NCI-H187 treated with DMSO at 0.1 percent for 48 hours (cell line): ENCODE measurements at regions not wholly inside any gene's neighbourhood (a gene's known extent, or its start where the extent isn't known, plus 50 kb on each side); places are given as distances from the start of the nearest gene placed in this dataset.

Source experiments
- DNase-seq: peaks from one replicate; lab custom pipeline; 2025; lab: John Stamatoyannopoulos, UW

DNA sequence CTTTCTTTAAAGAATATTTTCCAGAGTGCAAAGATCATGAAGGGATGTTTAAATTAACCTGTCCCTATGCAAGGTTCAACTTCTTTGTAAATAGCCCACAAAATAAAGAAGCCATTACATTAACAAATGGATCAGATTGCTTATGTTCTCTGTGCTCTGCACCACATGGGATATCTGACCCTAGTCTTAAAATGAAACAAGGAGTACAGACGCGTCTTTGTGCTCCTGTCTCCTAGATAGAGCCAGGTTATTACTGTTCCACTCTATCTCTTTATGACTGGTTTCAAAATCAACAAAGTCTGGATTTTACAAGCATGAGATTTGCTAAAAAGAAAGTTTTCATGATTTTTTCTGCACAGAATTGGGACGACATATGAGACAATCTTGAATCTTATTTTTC is 339.4 kb downstream of the KLF12 start:
- no peak for DNase-seq

DNA sequence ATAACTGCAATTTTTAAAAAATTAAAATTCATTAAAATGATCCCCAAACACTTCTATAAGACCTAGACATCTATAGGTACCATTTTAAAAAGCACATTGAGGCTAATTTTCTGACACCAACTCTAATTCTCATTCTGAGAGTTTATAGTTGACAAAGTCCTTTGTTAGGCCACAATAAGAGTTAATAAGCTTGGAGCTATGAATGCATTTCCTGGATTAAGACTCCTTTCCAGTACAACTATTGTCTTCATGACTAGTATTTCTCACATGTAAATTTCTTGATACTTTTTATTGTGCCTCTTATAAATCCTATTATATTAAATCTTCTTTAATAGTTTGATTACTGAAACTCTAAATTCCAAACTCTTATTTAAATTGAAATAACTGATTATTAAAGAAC is 340.8 kb downstream of the KLF12 start:
- DNase-seq = no peak

- DNase-seq = no peak
Observed at GRCh38 chr13:73792796-73793195, 341.4 kb downstream of the KLF12 start.

DNA sequence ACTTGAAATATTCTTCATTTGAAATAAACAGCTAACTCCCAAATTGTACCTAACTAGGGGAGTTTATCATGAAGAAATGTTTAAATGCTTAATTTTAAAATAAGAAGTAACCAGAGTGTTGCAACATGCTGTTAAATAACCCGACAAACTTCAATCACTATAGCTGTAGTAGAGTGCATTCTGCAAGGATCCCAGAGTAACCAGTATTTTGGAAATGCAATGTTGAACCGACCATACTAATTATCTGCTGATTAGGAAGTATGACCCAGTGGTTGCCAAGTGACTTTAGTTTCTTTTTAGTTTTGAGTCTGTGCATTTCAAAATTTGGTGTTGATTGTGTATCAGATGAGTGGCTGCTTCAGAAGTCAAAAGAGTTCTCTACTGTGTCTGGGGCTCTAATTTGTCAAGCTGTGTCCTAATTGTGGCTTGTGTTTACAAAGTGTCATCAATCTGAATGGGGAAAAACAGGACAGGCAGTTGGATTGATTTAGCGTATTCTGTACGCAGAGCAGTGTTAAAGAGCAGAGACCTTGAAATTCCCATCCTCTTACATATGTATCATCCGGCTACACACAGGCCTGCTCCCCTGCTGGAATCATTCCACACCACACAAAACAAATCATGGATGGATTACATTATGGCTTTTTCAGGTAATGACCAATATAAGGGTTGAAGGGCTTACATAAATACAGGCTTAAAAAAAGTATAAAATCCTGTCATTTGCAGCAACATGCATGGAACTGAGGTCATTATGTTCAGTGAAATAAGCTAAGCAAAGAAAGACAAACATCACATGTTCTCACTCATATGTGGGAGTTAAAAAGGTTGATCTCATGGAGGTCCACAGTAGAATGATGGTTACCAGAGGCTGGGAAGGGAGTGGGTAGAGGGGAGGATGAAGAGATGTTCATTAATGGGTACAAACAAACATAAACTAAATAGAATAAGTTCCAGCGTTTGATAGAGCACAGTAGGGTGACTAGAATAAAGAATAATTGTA is 351.5 kb downstream of the KLF12 start:
- no peak for DNase-seq

GRCh38 chr13:73781384-73781783 is 352.8 kb downstream of the KLF12 start:
- no peak for DNase-seq

DNA sequence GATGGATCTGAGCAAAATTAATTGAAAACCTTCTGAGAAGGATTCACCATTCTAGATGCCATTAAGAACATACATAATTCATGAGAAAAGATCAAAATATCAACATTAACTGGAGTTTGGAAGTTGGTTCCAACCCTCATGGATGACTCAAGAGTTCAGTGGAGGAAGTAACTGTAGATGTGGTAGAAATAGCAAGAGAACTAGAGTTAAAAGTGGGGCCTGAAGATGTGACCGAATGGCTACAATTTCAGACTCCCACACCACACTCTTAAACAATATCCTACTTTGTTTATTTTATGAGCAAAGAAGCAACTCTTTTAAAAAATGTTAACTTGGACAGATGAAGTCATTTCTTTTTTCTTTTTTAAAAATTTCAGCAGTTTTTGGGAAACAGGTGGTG is 354.3 kb downstream of the KLF12 start:
- no peak for DNase-seq

- DNase-seq = no peak
Observed at GRCh38 chr13:73778242-73778864, 355.9 kb downstream of the KLF12 start.

GRCh38 chr13:73777134-73777533 is 357.1 kb downstream of the KLF12 start:
- no peak for DNase-seq

DNA sequence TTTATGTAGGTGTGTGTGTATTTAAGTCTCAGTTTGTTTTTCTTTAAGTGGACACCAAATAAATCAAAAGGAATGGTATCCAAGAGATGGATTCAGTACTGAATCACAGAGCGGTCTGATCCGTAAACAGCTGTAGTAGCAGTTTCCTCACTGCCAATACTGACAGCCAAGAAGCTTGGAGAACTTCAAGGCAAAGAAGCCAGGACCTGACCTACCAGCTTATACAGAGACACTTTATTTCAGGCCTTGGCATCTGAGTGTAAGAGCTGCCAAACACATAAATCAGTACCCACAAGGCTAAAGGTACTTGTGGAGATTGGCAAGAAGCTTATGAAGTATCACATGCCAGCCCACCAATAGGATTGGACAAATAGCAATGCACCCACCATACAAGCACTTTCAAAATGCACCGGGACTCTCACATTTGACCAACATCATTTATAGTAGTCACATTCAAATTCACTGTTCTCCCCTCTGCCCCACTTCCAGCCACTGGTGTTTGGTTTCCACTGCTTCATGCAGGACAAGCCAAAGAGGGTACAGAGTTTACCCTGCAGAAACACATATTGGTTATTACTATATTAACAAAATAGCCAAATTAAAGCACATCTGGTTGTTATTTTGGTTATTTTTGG is 357.9 kb downstream of the KLF12 start:
- DNase-seq = no peak

- DNase-seq = no peak
Observed at GRCh38 chr13:73773168-73773549, 361.0 kb downstream of the KLF12 start.

DNA sequence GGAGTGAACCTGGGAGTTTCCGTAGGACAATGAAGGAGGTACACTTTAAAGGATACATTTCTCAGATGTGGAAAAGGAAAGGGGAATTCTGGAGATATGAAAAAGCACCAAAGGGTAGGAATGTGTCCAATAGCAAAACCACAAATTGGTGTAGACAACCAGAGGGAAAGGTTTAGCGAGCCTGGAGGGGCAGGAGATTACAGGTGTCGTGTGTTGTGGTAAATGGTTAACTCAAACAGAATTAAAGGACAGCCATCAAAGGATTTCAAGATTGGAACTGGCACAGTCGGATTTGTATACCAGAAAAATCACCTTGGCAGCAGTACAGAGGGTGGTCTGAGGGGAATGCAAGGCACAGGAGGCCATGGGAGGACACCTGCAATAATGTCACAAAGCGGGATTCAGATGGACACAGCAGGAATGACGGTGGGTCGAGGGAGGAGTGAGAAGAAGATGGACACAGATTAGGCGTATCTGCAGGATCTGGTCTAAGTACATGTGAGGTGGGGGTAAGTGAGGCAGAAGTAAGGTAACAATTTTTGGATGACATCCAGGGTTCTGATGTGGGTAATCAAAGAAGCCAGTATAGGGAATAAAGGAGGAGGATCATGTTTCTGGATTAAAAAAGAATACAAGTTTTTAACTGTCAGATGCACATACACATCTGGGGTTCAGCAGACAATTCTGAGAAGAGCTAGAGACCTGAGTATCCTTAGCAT is 361.6 kb downstream of the KLF12 start:
- no peak for DNase-seq

DNA sequence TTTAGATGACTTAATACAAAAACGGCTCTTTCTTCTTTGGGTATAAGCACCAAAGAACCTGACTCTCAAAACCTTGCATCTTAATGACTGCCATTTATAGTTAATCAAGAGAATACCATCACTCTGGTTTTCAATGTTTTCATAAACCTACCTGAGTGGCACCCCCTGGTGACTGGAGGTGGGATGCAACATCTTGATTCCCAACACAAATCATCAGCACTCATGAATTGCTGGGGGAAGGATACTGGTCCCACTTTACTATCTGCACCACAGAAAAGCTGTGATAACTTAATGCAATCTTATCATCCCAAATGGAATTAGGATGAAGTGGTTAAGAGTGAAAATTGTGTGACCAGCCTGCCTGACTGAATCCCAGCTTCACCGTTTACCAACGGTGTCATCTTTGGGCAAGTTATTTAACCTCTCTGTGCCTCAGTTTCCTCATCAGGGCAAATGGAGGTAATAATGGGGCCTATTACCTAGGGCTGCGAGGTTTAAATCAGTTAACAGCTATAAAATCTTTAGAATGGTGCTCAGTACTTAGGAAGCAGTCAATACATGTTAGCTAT is 366.4 kb downstream of the KLF12 start:
- no peak for DNase-seq

GRCh38 chr13:73767191-73767741 is 366.9 kb downstream of the KLF12 start:
- no peak for DNase-seq

GRCh38 chr13:73765651-73766384 is 368.4 kb downstream of the KLF12 start:
- DNase-seq = peak; percentile 73

GRCh38 chr13:73759434-73759833 is 374.8 kb downstream of the KLF12 start:
- DNase-seq = no peak

DNA sequence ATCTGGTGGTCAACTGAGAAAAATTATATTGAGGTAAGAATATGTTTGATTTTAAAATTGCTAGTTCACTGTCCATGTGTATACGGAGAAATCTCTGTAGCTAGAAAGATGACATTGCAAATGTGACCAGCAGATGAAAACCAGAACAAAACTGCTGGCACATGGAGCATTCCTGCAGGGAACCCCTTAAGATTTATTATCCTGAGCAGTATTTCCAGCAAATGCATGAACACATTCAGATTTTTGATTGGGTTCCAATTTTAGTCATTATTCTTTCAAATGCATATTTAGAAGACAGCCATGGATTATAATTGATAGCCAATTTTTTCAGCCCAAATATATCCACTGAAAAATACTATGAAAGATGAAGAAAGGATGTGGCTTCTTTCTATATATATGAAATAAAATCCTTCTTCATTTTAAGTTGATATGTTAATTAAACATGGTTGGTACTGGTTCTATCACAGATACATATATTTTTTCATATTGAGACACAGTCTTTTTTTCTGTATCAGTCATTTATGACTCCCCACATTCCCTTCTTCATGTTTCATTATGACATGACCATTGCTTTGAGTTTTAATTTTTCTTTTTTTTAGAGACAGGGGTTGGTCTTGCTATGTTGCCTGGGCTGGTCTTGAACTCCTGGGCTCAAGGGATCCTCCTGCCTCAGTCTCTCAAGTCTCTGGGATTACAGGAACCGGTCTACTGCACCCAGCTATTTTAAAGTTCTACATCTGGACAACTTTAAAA is 376.5 kb downstream of the KLF12 start:
- no peak for DNase-seq

DNA sequence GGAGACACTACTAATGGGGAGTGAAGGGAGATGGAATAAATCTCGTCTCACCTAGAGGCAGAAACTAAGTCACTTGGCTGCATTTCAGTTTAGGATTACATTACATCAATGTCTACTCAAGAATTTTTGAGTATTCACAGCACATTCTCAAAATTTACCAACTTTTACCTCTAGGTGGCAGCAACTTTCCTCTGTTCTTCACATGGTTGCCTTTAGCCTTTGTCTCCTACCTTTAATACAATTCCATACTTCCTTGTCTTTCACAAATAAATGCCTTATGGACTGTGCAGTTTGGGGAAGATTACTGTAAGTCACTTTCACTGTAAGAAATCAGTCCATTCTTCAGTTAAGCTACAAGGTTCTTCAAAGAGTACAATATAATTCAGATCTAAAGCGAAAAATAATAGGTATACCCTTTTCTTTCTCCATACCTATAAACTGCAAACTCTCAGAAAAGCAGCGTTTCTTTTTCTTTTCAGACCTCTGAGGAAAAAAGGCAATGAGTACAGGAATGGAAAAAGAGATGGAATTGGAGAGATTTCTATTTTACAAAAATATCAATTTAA is 379.4 kb downstream of the KLF12 start:
- peak; percentile 60 for DNase-seq

DNA sequence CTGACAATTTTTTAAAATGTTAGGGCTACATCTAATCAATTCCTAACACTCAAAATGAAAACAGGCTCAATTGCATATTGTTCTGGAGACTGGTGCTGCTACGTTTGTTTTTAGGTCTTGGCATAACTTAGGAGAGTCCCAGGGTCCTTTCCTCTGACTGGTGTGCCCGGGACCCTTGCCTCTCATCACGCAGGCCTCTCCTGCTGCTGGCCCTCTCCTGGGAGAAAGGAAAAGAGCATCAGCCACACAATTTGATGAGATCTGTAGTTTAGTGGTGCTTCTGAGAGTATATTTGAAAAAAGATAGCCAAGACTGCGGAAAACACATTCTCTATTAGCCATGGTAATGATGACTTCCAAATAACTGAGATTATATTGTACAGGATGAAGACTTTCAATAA is 380.0 kb downstream of the KLF12 start:
- DNase-seq = no peak

DNA sequence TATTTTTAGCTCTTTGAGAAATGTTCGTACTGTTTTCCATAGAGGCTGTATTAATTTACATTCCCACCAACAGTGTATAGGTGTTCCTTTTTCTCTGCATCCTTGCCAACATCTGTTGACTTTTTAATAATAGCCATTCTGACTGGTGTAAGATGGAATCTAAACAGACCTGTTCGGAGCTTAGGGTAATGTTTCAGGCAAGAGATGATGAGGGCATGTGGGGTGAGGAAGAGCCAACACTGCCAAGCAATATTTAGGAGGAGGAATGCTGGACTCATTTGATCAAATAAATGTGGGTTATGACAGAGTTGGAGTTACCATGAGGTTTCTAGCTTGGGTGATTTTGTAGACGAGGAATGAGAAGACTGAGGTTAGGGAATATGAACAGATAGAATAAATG is 382.9 kb downstream of the KLF12 start:
- no peak for DNase-seq

- no peak for DNase-seq
Observed at GRCh38 chr13:73748404-73748803, 385.8 kb downstream of the KLF12 start.
